Sigmoid colon (tissue), 4 donors: ENCODE measurements at regions not wholly inside any gene's neighbourhood (a gene's known extent, or its start where the extent isn't known, plus 50 kb on each side); places are given as distances from the start of the nearest gene placed in this dataset.

ENCODE experiments used
- POLR2AphosphoS5 ChIP-seq, 4 donors: sonication (generic); formaldehyde crosslinking; IDR thresholded peaks; one replicate each; pipeline ENCODE4 v1.6.1; 2017; ENCODE audit warnings: antibody characterized with exemption in 4 of 4
- TF ChIP-seq, protein P1 (sequence below), 4 experiments: fragments of 450-650 bp in 3 of 4; fragments of 200-600 bp in 1 of 4; IDR thresholded peaks; one replicate each; pipeline ENCODE4 v1.5.1; 2016 to 2019; ENCODE audit warnings: antibody characterized with exemption in 4 of 4, mild to moderate bottlenecking in 3 of 4, moderate library complexity in 2 of 4

DNA sequence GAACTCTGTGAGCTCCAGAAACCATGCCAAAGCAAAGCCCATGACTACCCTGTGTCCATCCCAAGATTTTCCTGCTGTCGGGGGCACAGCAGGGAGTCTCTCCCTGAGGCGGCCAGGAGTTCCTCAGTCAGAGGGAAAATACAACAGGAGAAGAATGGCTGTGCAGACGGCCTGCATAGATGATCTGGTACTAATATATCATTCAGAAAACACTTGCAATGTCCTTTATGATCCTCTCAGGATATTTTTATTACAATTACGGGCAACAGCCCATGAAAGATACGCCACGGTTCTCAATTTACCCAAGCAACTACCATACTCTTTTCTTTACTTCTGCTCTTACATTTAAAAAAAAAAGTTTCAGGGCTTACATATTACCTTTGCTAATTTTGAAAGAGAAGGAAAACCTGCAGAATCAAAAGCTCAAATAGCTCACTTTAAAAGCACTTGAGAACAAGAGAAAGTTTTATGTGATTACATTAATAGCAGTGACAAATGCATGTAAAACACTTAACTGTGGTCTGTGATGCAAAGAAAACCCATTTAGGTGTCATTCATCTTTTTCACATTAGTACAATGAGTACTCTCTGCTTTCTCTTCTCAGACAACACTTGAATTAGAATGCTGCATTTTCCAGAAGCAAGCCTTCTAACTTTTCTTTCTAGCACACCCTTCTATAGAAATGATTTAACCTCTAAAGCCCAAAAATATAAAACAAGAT is 460.8 kb downstream of the KLF5 start:
- TF ChIP-seq, protein P1, sequence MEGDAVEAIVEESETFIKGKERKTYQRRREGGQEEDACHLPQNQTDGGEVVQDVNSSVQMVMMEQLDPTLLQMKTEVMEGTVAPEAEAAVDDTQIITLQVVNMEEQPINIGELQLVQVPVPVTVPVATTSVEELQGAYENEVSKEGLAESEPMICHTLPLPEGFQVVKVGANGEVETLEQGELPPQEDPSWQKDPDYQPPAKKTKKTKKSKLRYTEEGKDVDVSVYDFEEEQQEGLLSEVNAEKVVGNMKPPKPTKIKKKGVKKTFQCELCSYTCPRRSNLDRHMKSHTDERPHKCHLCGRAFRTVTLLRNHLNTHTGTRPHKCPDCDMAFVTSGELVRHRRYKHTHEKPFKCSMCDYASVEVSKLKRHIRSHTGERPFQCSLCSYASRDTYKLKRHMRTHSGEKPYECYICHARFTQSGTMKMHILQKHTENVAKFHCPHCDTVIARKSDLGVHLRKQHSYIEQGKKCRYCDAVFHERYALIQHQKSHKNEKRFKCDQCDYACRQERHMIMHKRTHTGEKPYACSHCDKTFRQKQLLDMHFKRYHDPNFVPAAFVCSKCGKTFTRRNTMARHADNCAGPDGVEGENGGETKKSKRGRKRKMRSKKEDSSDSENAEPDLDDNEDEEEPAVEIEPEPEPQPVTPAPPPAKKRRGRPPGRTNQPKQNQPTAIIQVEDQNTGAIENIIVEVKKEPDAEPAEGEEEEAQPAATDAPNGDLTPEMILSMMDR (IDR thresholded peaks at IDR 0.05), result no peak
- TF ChIP-seq POLR2AphosphoS5 (IDR thresholded peaks at IDR 0.05), result no peak
